Prostate gland (tissue), 2 donors: ENCODE measurements at regions not wholly inside any gene's neighbourhood (a gene's known extent, or its start where the extent isn't known, plus 50 kb on each side); places are given as distances from the start of the nearest gene placed in this dataset.

Experiments
- CTCF ChIP-seq, 4 experiments: fragments of 200-600 bp in 2 of 4; fragments of 450-650 bp in 2 of 4; sonication (generic) in 2 of 4; IDR thresholded peaks; 1 replicate in 3 of 4; 2 replicates in 1 of 4; pipeline ENCODE4 v1.5.1; 2016 to 2019; ENCODE audit warnings: antibody characterized with exemption in 4 of 4, mild to moderate bottlenecking in 2 of 4, moderate library complexity in 2 of 4
- POLR2A ChIP-seq: fragments of 450-650 bp; IDR thresholded peaks from one replicate; pipeline ENCODE4 v1.6.1; 2016; ENCODE audit warnings: antibody characterized with exemption, mild to moderate bottlenecking

GRCh38 chrX:38937400-38937799 lies 136.1 kb downstream of the MID1IP1 start:
- no peak for TF ChIP-seq CTCF (IDR thresholded peaks at IDR 0.05)
- TF ChIP-seq POLR2A, result no peak
